ENCODE measurements at regions not wholly inside any gene's neighbourhood (a gene's known extent, or its start where the extent isn't known, plus 50 kb on each side); places are given as distances from the start of the nearest gene placed in this dataset.

DNA sequence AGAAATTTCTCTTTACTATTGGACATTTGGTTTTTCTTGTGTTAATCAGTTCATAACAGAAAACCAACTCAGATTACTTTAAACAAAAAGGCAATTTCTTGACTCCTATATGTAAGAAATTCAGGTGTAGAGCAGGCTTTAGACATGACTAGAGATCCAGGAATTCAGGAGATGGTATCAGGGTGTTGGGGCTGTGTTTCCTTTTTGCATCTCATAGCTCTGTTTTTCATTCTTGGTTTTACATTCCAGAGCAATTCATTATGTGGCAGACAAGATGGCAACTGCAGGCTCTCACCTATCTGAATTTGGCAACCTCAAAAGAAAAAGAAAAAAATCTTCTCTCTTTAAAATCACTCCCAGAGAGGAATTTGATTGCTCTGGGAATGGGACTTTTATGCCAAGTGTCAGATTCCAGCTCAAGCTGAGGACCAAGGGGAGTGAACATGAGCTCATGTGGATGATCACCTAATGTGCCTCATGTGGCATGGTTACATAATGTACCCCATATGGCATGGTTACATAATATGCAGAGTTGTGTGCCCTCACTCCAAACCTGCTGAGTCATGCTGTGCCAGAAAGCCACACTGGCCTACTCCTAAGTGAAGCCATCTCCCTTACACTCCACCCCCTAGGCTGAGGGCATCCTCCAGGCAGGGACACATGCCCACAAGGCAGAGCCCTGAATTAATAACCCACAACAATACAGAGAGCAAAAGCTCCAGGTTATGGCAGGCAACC lies 282.7 kb downstream of the MBD2 start:
- FAIRE-seq (no peak), DNase-seq (ENCODE audit: extremely low spot score, insufficient read length, low read depth) (no peak)

DNA sequence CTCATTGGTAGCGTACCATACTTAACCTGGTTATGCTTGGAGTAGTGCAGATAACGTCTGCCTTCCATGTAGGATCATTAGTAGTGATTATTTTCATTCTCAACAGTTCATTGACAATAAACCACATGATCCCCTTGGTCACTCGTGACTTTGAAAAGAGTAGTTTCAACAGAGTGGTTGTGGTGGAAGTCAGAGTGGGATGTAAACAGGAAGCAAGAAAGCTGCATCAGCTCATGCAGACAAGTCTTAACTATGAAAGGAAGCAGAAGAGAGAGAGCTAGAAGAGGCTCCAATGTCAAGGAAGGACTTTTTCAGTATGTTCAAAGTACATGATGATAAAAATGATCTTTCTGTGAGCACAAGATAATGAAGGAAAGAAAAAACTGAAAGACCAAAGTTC lies 287.4 kb downstream of the MBD2 start:
- DNase-seq (ENCODE audit: extremely low spot score, insufficient read length, low read depth) (no peak), FAIRE-seq (no peak)

DNA sequence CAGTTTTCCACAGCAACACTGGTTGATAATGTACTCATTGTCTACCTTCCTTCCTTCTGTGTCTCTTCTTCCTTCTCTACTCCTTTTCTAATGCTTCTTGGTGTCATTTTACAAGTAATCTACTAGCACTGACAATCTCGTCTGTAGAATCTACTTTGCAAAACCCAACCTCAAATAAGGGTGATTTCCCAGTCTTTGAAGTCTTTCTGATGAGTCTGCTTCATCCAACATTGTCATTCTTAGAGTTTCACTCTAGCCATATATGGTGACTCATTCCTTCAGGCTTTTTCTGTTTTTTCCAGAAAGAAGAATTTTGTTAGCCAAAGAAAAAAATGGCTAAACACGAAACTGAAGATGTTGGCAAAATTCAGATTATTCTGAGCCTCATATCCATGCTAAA lies 288.7 kb downstream of the MBD2 start:
- FAIRE-seq, result no peak
- DNase-seq (ENCODE audit: extremely low spot score, insufficient read length, low read depth), result no peak

DNA sequence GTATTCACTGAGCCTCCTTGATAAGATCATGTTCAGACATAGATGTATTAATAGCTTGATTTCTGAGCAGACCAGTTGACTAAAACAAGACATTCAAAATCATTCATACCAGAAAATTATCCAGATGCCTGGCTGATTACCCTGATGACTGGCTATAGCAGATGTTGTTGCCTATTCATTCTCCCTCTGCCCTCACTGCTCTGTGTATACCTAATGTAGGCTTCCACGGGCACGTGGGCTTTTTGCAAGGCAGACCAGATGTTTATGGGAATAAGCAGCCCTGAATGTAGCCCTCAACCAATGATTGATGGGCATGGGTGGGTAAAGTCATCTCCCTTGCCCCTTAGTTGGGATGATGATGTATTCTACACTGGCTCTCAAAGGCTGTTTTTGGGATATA lies 289.1 kb downstream of the MBD2 start:
- no peak for FAIRE-seq
- no peak for DNase-seq (ENCODE audit: extremely low spot score, insufficient read length, low read depth)

DNA sequence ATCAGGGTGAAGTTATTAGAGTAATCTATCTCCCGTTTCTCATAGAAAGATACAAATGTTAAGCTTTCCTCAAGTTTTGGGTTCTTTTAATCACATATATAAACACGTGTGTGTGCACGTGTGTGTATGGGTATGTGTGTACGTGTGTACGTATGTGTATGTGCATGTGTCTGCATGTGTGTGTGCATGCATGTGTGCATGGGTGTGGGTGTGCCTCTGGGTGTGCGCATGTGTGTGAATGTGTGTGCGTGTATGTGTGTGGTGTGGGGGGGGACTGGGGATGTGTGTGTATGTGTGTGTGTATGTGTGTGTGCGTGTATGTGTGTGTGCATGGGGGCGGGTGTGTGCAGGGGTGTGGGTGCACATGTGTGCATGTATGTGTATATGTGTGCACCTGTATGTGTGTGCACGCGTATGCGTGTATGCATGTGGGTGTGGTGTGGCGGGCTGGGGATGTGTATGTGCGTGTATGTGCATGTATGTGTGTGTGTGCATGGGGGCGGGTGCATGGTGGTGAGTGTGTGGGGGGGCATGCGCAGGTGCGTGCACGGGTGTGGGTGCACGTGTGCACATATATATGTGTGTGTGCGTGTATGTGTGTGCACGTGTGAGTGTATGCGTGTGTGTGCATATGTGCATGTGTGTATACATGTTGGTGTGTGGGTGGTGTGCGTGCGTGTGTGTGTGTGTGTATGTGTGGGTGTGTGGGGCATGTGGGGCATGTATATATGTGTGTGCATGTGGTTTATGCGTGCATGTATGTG lies 304.0 kb downstream of the MBD2 start:
- FAIRE-seq, result no peak
- no peak for DNase-seq (ENCODE audit: extremely low spot score, insufficient read length, low read depth)

DNA sequence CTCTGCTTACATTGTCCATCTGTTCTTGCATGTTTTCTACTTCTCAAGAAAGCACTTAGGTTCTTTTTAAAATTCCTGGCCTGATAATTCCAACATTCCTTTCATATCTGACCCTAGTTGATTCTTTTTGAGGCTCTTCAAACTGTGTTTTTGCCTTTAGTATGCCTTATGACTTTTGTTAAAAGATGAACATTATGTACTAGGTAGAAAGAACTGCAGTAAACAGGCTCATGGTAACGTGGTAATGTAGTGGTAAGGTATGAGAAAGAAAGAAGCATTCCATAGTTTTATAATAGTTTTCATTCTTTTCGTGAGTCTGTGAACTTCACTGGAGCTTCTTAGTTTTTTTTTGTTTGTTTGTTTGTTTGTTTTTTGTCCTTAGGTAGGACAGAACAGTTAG lies 306.4 kb downstream of the MBD2 start:
- FAIRE-seq (no peak), DNase-seq (ENCODE audit: extremely low spot score, insufficient read length, low read depth) (no peak)

DNA sequence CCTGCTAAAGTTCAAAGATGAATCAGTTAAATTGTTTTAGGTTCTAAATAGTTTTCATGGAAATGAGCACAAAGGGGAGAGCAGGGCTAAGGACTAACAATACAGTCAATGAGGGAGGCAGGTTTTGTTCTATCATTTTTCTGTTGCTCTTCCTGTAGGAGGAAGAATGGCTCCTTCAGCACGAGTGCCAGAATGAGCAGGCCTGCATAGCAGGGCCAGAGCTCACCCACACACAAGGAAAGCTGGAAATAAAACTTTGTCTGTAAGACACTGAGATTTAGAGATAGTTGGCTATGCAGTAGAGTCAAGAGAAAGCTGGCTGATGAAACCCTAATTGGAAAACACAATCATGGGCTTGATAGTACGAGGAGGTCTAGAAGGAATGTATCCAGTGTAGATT lies 313.3 kb downstream of the MBD2 start:
- no peak for DNase-seq (ENCODE audit: extremely low spot score, insufficient read length, low read depth)
- FAIRE-seq, result no peak

DNA sequence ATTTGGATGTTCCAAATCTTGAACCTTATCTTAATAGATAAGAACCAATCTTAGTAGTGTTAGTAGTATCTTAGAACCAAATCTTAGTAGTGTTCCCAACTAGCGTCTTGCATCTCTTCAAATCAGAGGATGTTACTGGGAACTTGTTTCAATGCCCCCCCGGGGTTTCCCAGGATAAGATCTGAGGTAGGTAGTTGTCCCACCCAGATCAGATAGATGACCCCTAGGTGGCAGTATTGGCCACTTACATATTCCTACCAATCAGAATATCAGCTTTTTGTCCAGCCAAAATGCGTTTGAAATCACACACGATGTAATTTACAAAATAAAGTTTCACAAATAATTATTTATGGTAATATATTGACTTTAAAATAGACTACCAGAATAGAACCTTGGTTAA lies 314.8 kb downstream of the MBD2 start:
- FAIRE-seq (peak; percentile 55), DNase-seq (ENCODE audit: extremely low spot score, insufficient read length, low read depth) (no peak)

DNA sequence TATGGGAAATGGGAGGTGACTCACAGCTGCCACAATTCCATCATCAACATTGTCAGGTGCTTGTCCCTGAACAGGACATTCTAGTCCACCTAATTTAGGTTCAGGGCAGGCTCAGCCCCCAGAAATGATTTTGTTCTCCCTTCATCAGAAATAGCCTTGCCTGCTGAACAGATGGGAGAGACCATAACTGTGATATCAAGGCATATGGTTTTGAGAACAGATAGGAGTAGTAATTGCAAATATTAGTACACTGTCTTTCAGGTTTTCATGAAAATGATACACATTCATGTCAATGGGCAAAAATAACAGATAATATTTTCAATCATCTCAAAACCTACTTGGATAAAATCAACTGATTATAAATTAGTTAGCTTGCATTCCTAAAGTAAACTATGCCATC lies 316.5 kb downstream of the MBD2 start:
- FAIRE-seq (no peak), DNase-seq (ENCODE audit: extremely low spot score, insufficient read length, low read depth) (no peak)

DNA sequence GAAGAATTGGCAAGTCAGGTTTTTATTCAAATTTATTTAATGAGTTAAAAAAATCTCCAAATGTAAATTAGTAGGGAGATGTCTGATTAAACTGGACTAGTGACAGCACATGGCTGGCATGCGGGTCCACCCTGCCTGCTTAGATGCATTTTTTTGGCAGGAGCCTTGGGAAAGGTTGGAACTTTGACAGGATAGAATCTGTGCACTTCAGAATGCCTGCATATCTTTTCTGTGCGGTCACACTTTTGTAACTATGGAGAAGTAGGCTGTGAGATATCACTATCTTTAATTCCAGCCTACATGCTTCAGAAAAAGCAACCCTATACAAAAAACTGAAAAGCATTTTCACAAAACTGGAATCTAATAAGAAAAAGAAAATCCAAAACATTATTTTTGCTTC lies 317.8 kb downstream of the MBD2 start:
- no peak for FAIRE-seq
- DNase-seq (ENCODE audit: extremely low spot score, insufficient read length, low read depth), result no peak

DNA sequence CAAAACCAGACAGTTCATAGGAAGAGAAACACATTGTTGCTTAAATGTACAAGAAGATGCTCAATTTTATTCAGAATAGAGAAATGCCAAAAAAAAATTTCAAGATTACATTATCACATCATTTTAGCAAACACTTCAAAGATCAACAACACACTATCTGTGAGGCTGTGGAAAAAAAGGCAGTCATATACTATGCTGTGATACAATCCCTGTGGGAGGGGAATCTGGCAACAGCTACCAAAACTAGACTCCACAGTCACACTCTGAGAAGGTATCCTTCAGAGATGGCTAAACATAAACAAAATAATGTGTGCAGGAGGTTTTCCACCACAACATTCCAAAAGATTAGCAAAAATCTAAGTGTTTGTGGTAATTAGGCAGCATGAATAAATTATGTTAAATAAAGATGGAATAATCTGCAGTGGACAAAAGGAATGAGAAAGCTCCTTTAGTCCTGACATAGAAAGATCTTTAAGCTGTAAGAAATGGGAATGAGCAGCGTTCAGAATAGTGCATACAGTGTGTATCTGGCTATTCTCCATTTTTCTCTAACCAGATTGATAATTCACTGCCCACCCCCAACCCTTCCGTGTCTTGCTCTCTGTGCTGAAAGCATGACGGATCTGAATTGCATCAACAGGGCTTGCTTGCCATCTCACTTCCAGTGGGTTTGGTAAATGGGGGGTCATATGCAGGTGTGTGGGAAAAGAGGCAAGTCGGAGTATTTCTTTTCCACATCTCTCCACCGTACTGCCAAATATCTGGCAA lies 329.6 kb downstream of the MBD2 start:
- FAIRE-seq (no peak), DNase-seq (ENCODE audit: extremely low spot score, insufficient read length, low read depth) (no peak)

DNA sequence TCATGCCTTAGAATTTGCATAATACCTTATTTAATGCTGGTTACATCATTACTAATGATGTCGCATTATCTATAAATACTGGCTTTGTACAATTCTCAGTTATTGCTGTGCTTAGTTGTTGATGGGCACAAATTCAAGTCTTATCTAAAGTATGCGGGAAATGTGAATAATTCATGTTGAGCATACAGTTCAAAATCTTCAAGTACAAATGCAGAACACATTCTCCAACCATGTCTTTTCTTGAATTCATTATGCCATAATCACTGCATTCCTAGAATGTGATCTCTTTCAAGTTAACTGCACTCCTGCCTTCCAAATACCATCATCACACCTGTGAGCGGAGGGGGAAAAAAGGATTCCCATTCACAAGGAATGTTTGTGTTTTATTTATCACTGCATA lies 337.0 kb downstream of the MBD2 start:
- FAIRE-seq (no peak), DNase-seq (ENCODE audit: extremely low spot score, insufficient read length, low read depth) (no peak)

DNA sequence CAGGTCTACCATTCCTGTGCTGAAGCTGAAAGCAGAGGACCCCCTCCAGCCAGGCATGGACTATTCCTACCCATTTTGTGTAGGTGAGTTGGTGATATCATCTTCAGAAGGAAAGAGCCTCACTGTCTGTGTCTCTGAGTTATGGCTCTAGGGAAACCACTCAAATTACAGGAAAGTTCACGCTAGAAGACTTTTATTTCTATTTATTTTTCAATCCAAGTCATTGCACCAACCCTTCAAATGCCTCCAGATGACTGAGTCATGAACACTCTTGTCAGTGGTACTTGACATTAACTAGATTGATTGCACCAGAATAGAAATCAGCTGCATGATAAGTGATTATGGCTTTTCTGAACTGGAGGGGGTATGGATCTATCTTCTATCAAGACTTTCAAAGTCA lies 338.4 kb downstream of the MBD2 start:
- DNase-seq (ENCODE audit: extremely low spot score, insufficient read length, low read depth), result no peak
- no peak for FAIRE-seq

DNA sequence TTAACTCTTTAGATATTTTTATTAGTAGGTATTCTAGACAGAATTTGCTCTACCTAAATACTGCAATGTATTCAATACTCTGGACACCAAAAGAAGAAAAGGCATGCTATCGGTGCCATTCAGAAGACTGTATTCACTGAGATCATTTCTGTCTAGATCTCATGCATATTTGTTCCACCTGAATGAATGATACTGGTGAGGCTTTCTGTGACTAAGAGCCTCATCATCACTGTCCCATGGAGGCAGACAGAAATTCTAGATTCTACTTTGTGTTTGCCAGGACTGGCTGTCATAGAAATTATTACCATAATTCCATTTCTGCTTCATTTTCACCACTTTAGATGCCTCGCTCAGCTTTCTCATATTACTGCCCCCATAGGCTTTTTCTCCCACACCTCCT lies 340.7 kb downstream of the MBD2 start:
- DNase-seq (ENCODE audit: extremely low spot score, insufficient read length, low read depth) (no peak), FAIRE-seq (no peak)

DNA sequence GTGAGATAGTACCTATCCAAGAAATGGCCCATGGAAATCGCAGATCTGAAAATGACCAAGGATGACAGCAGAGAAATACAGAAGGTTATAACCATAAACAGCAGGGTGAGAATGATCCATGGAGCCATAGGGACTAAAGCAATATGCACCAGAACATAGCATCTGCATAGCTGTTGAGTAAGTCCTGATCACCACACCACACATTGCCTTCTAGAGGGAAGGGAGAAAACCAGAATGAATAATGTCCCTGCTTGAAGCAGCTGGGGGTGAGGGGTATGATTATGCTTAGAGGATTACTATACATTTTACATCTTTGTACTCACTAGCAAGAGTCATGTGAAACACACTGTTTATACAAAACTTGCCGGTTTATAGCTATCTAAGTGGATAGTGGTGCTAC lies 350.4 kb downstream of the MBD2 start:
- FAIRE-seq (no peak), DNase-seq (ENCODE audit: extremely low spot score, insufficient read length, low read depth) (no peak)

DNA sequence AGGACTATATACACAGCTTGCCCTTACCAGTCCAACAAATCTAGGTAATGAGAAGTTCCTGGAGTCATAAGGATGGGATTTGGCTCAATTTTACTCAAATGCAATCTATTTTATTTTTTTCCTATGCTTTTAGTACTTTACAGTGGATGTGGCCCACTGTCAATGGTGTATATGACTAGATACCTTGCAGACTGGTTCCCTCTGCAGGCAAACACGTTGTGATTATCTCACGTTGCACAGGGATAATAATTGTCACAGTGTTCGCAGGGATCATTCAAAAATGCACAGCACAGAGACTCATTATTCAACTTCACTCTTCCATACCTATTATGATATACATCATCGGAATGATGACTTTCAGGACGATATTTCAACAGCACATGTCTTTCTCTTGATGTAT lies 359.7 kb downstream of the MBD2 start:
- DNase-seq (ENCODE audit: extremely low spot score, insufficient read length, low read depth) (no peak), FAIRE-seq (no peak)

DNA sequence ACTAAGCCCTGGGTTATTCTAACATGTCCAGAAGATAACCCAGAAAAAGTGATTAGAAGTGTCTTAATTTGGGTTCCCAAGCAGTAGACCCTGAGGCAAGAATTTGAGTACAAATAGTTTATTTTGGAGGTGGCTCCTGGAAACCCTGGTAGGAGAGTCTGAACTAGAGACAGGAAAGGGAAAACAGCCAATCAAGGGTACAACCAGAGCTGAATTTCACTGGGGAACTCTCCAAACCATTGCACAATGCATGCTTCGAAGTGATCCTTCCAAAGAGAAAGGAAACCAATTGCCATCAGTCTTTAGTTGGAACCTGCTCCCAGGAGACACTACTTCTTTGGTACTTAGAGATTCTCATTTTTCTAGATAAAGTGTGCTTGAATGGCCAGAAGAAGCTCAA lies 361.5 kb downstream of the MBD2 start:
- DNase-seq (ENCODE audit: extremely low spot score, insufficient read length, low read depth), result no peak
- no peak for FAIRE-seq

DNA sequence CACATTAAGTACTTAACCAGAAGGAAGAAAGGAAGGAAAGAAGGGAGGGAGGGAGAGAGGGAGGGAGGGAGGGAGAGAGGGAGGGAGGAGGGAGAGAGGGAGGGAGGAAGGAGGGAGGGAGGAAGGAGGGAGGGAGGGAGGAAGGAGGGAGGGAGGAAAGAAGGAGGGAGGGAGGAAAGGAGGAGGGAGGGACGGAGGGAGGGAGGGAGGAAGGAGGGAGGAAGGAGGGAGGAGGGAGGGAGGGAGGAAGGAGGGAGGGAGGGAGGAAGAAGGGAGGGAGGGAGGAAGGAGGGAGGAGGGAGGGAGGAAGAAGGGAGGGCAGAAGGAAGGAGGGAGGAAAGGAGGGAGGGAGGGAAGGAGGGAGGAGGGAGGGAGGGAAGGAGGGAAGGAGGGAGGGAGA lies 363.3 kb downstream of the MBD2 start:
- DNase-seq (ENCODE audit: extremely low spot score, insufficient read length, low read depth) (no peak), FAIRE-seq (no peak)

DNA sequence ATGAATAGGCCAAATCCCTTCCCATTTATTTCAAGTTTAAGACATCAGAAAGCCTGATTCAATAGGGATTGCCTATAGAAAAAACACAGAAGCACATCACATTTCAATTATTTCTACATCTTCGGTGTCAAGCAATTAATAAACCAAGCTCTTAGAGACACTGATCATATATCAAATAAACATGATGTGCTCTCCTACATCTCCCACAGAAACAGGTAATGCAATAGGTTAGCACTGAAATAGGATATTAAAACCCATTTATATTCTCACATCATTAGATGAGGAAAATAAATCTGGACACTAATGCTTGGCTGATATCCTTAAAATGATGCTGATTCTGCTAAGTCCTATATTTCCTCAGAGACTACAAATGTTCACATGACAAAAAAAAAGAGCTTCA lies 364.7 kb downstream of the MBD2 start:
- FAIRE-seq (no peak), DNase-seq (ENCODE audit: extremely low spot score, insufficient read length, low read depth) (no peak)

DNA sequence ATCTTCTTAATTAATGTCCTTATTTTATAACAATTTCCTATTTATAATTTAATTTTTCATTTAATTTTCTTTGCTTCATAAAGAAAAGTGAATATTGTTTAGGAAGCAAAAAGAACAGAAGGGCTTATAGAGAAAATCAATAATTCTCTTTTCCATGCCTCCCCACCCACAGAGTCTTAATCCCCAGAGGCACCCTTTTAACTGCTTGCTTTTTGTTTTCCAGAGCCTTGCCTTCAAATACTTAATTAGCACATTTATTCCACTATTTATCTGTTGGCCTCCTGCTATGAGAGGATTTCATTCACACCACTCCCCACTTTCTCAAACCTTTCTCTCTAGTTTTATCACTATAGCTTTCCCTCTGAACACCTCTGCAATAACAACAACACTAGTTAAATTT lies 373.6 kb downstream of the MBD2 start:
- no peak for DNase-seq (ENCODE audit: extremely low spot score, insufficient read length, low read depth)
- no peak for FAIRE-seq

DNA sequence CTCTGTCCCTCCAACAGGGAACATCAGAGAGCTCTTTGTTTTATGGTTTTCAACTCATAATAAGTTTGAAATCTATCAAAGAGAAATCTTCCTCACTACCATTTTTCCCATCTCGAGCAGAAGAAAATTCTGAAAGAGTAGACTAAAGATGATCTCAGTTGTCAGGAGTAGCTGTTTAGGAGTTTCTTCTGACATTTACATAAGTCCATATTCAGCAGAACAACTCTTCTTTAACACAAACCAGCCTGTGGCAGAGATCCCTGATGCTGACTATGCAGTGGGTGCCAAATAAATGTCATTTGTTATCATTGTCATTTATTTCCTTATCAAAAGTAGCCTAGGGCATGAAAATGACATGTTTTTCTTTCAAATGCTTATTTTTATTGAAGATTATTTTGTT lies 380.7 kb downstream of the MBD2 start:
- DNase-seq (ENCODE audit: extremely low spot score, insufficient read length, low read depth) (no peak), FAIRE-seq (no peak)
